ENCODE measurements at regions not wholly inside any gene's neighbourhood (a gene's known extent, or its start where the extent isn't known, plus 50 kb on each side); places are given as distances from the start of the nearest gene placed in this dataset.

GRCh38 chr12:115750340-115750739 lies 527.2 kb downstream of the MED13L start (continued):
- no peak for TF ChIP-seq RNF2 (IDR thresholded peaks at IDR 0.05; ENCODE audit: borderline replicate concordance, low read depth)

GRCh38 chr12:115749071-115749841 lies 528.2 kb downstream of the MED13L start:
- Histone ChIP-seq H3K4me3 (no peak overlapping the region), H3K4me1 (no peaks in the 10 kb centered on the region; the same call in 2 of the 3 replicates), H3K4me2 (no peak overlapping the region), H3K27ac (no peak overlapping the region), H3K9me3 (peaks cover 9% of the 10 kb centered on the region; the same call in 1 of the 3 replicates)
- no peak for FAIRE-seq
- ChIA-PET POLR2A (interaction anchor here (1.5 kb wide), 1 partner anchor 1065 kb away, joined by 3 read pairs; the partner anchor contains the start of gene TBX3), CTCF (interaction anchor here (0.6 to 2.4 kb wide), 9 partner anchors 8 to 1087 kb away, joined by 3 to 10 read pairs (median 3); no protein-coding TSS in a partner anchor)
- no peak for TF ChIP-seq PBX3 (IDR thresholded peaks at IDR 0.05)
- no peak for DNase-seq (ENCODE audit: low read depth in 1 of 2, low spot score in 1 of 2)
- 66% methylated on average over 8 of the region's 8 CpGs for WGBS (ENCODE audit: missing lambda C conversion rate)
- ATAC-seq = no peak

GRCh38 chr12:115740586-115741155 lies 536.8 kb downstream of the MED13L start:
- no peak for FAIRE-seq
- ChIA-PET CTCF (interaction anchor here (0.9 to 1.7 kb wide), 7 partner anchors 9 to 1073 kb away, joined by 3 to 9 read pairs (median 4); no protein-coding TSS in a partner anchor), POLR2A (interaction anchor here (1.1 kb wide), 1 partner anchor 9 kb away, joined by 3 read pairs; no protein-coding TSS in a partner anchor)
- H3K9me3 ChIP-seq = peaks cover 8% of the 10 kb centered on the region; the same call in 1 of the 3 replicates
- no peaks in the 10 kb centered on the region for H3K4me1 ChIP-seq
- H3K4me2 ChIP-seq = no peak overlapping the region
- TF ChIP-seq E2F6 (IDR thresholded peaks at IDR 0.05; ENCODE audit: borderline replicate concordance, low read depth) = no peak
- TF ChIP-seq CHD4 (IDR thresholded peaks at IDR 0.05; ENCODE audit: borderline replicate concordance) = no peak
- no peak for TF ChIP-seq USF2 (IDR thresholded peaks at IDR 0.05)
- TF ChIP-seq KDM1A (IDR thresholded peaks at IDR 0.05; ENCODE audit: low read depth) = no peak
- TF ChIP-seq HDAC2 (IDR thresholded peaks at IDR 0.05) = no peak
- TF ChIP-seq HES2 (IDR thresholded peaks at IDR 0.05) = no peak
- TF ChIP-seq MAFK (IDR thresholded peaks at IDR 0.05; ENCODE audit: partially characterized antibody) = no peak
- TF ChIP-seq EHMT2 (IDR thresholded peaks at IDR 0.05; ENCODE audit: low read depth) = no peak
- no peak for TF ChIP-seq EP300 (IDR thresholded peaks at IDR 0.05)
- no peak for TF ChIP-seq ZSCAN20 (CRISPR knock-in tag; IDR thresholded peaks at IDR 0.05)
- no peak for TF ChIP-seq GATA3 (IDR thresholded peaks at IDR 0.05; ENCODE audit: borderline replicate concordance)
- TF ChIP-seq NR3C1 (IDR thresholded peaks at IDR 0.05) = no peak
- no peak for TF ChIP-seq RAD21 (conservative IDR thresholded peaks at IDR 0.05 in 1 of 2, IDR thresholded peaks at IDR 0.05 in 1 of 2)
- no peak for TF ChIP-seq RARB (CRISPR knock-in tag; IDR thresholded peaks at IDR 0.05)
- TF ChIP-seq RFX5 (IDR thresholded peaks at IDR 0.05) = no peak
- no peak for TF ChIP-seq BCL3 (IDR thresholded peaks at IDR 0.05)
- no peak for TF ChIP-seq SREBF2 (IDR thresholded peaks at IDR 0.05)
- TF ChIP-seq CBX2 (IDR thresholded peaks at IDR 0.05; ENCODE audit: borderline replicate concordance, low read depth) = no peak
- H3K27ac ChIP-seq = no peak overlapping the region
- DNase-seq (ENCODE audit: low read depth in 1 of 2, low spot score in 1 of 2) = no peak
- WGBS (ENCODE audit: missing lambda C conversion rate) = 24% methylated on average over 9 of the region's 9 CpGs
- H3K4me3 ChIP-seq = no peak overlapping the region
- ATAC-seq = no peak

All from A549 (cell line).